Immature natural killer cell (primary cell): ENCODE measurements at regions not wholly inside any gene's neighbourhood (a gene's known extent, or its start where the extent isn't known, plus 50 kb on each side); places are given as distances from the start of the nearest gene placed in this dataset.
"Not testable (repeated sequence)": the region's sequence is repeated elsewhere in the genome, so short reads cannot be mapped to it uniquely, and the experiment has no call there.

ENCODE experiments used
- DNase-seq, 3 donors: peaks; one replicate each; pipeline ENCODE4 v3.0.0; 2022; ENCODE audit warnings: mixed read lengths in 1 of 3
- H3K27ac Mint-ChIP-seq, 6 donors: one replicate each; pipeline ENCODE4 v1.8.0; 2020; ENCODE audit warnings: mixed read lengths in 6 of 6, mild to moderate bottlenecking in 5 of 6, inconsistent platforms in 4 of 6, moderate library complexity in 3 of 6
- H3K27me3 Mint-ChIP-seq, 3 donors: one replicate each; pipeline ENCODE4 v1.8.0; 2020 to 2021; ENCODE audit warnings: low read depth in 3 of 3, mild to moderate bottlenecking in 3 of 3, mixed read lengths in 3 of 3, moderate library complexity in 3 of 3, inconsistent platforms in 1 of 3
- H3K36me3 Mint-ChIP-seq, 3 donors: one replicate each; pipeline ENCODE4 v1.8.0; 2020; ENCODE audit warnings: mixed read lengths in 3 of 3, inconsistent platforms in 2 of 3, mild to moderate bottlenecking in 2 of 3
- H3K4me1 Mint-ChIP-seq, 2 donors: one replicate each; pipeline ENCODE4 v1.8.0; 2020; ENCODE audit warnings: inconsistent platforms in 2 of 2, mild to moderate bottlenecking in 2 of 2, mixed read lengths in 2 of 2, moderate library complexity in 1 of 2
- H3K4me3 Mint-ChIP-seq, 5 donors: one replicate each; pipeline ENCODE4 v1.8.0; 2020; ENCODE audit warnings: mild to moderate bottlenecking in 5 of 5, mixed read lengths in 5 of 5, inconsistent platforms in 3 of 5, moderate library complexity in 3 of 5
- H3K9me3 Mint-ChIP-seq, 6 donors: one replicate each; pipeline ENCODE4 v1.8.0; 2020; ENCODE audit warnings: mild to moderate bottlenecking in 6 of 6, mixed read lengths in 6 of 6, inconsistent platforms in 4 of 6, moderate library complexity in 3 of 6

DNA sequence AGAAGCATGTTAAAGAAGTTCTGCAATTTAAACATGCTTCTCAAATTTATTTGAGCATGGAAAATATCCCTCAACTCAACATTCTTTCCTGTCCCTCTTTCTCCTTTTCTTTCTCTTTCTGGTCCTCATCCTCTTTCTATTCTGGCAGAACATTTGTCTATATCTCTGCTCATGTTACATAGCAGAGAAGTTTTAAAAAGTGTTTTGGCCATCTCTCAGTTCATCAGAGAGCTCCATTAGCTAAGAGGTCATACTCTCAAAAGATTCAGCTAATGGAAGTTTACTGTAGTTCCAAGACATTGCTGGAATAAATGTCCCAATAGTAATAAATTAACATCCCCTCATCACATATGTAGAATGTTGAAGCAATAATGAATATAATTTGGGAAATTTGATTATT is 53.5 kb downstream of the XCL2 start:
- Mint-ChIP-seq H3K9me3 (peaks cover 0 to 4% (median 3%) of the 10 kb centered on the region in 6 donors), H3K27me3 (peaks cover 0 to 1% (median 0%) of the 10 kb centered on the region in 3 donors), H3K4me3 (no peak overlapping the region), H3K4me1 (peaks cover 47 to 48% of the 10 kb centered on the region in 2 donors), H3K36me3 (peaks cover 0 to 6% (median 4%) of the 10 kb centered on the region in 3 donors), H3K27ac (no peak overlapping the region)
- DNase-seq = no peak

DNA sequence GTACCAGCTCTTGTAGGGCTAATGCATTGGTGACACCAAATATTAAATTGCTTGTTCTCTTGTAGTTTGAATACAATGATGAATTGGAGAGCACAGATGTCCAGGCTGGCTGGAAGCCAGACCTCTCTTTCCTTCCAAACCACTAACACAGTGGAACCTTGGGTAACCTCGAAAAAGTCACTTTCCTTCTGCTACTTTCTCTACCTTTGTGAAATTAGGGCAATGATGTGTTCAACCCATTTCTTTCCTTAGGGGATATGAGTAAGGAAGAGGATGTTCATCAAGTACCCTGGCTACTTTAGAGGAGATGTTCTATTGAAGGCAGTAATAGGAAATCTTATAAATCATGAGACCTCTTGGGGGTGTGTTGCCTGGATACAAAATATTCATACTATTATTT is 55.7 kb downstream of the XCL2 start:
- peaks cover 68 to 69% of the 10 kb centered on the region in 2 donors for H3K4me1 Mint-ChIP-seq
- peak overlapping the region in 2 of 6 donors; percentile 34 to 68 for H3K27ac Mint-ChIP-seq
- H3K36me3 Mint-ChIP-seq = peaks cover 0 to 6% (median 4%) of the 10 kb centered on the region in 3 donors
- H3K9me3 Mint-ChIP-seq = peaks cover 0 to 4% (median 3%) of the 10 kb centered on the region in 6 donors
- peak overlapping the region in 2 of 5 donors; percentile 19 to 30 for H3K4me3 Mint-ChIP-seq
- peaks cover 0 to 1% (median 0%) of the 10 kb centered on the region in 3 donors for H3K27me3 Mint-ChIP-seq
- no peak for DNase-seq

DNA sequence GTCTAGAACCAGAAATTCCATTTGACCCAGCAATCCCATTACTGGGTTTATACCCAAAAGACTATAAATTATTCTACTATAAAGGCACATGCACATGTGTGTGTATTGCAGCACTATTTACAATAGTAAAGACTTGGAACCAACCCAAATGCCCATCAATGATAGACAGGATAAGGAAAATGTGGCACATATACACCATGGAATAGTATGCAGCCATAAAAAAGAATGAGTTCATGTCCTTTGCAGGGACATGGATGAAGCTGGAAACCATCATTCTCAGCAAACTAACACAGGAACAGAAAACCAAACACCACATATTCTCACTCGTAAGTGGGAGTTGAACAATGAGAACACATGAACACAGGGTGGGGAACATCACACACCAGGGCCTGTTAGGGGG is 57.0 kb downstream of the XCL2 start:
- Mint-ChIP-seq H3K27ac (peak overlapping the region in 3 of 6 donors; percentile 80 to 91 (median 90)), H3K4me3 (peak overlapping the region in 2 of 5 donors; percentile 2 to 73), H3K4me1 (peaks cover 79 to 80% of the 10 kb centered on the region in 2 donors)
- not testable (repeated sequence) for DNase-seq, H3K27me3 Mint-ChIP-seq, H3K9me3 Mint-ChIP-seq, H3K36me3 Mint-ChIP-seq

DNA sequence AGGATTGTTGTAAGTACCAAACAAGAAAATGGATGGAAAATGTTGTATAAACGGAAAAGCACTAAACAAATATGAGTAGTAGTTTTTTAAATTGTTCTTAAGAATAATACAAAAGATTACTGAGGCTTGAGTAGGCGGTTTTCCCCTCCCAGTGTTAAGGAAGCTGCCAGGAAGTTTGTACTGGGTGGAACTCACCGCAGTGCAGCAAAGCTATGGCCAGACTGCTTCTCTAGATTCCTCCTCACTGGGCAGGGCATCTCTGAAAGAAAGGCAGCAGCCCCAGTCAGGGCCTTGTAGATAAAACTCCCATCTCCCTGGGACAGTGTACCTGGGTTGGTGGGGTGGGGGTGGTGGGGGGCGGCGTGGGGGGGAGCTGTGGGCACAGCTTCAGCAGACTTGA is 58.7 kb downstream of the XCL2 start:
- Mint-ChIP-seq H3K36me3 (peaks cover 0 to 6% (median 4%) of the 10 kb centered on the region in 3 donors), H3K4me1 (peaks cover 84 to 86% of the 10 kb centered on the region in 2 donors), H3K4me3 (peak overlapping the region; percentile 63 to 84 (median 74)), H3K27ac (peak overlapping the region; percentile 47 to 92 (median 90)), H3K27me3 (peaks cover 0 to 1% (median 0%) of the 10 kb centered on the region in 3 donors), H3K9me3 (peaks cover 0 to 4% (median 3%) of the 10 kb centered on the region in 6 donors)
- DNase-seq = peak in 2 of 3 donors; percentile 24 to 35

DNA sequence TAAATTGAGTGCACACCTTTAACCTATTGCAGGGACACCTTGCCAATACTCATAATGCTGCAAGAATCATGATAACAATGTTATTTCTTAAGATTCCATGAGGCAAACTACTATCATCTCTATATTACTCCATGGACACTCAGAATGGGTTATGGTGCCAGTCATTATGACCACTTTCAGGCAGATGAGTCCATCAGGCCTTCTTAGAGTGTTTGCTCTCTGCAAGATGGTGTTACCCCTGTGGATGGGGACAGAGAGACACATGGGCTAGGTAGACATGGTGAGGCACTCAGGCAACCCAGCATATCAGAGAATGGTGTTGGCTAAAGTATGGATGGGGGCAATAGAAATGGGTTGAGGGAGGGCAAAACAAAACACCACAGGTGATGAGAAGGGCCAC is 59.7 kb downstream of the XCL2 start:
- no peak for DNase-seq
- Mint-ChIP-seq H3K36me3 (peaks cover 0 to 6% (median 4%) of the 10 kb centered on the region in 3 donors), H3K4me1 (peaks cover 92 to 96% of the 10 kb centered on the region in 2 donors), H3K4me3 (peak overlapping the region; percentile 63 to 84 (median 74)), H3K27ac (peak overlapping the region; percentile 47 to 91 (median 88)), H3K27me3 (peaks cover 0 to 1% (median 0%) of the 10 kb centered on the region in 3 donors), H3K9me3 (peaks cover 0 to 4% (median 3%) of the 10 kb centered on the region in 6 donors)

DNA sequence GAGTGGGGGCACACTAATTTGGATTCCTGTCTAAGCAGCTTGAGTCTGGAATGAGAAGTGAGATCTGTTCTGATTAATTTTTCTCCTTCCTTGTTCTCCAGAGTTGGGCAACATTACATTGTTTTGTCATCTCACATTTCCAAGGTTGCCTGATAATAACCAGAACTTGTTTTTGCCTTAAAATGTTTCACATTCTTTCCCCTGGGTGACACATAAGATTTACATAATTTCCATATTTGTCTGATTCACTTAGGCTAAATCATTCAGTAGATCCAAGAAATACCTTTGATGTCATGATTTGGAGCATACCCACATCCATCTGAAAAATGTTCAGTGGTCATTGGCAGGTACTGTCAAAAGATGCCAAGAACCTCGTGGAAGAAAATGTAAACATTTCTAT is 60.3 kb downstream of the XCL2 start:
- H3K36me3 Mint-ChIP-seq = peaks cover 0 to 10% (median 4%) of the 10 kb centered on the region in 3 donors
- peaks cover 0 to 1% (median 0%) of the 10 kb centered on the region in 3 donors for H3K27me3 Mint-ChIP-seq
- peaks cover 97 to 100% of the 10 kb centered on the region in 2 donors for H3K4me1 Mint-ChIP-seq
- peak overlapping the region; percentile 7 to 91 (median 71) for H3K27ac Mint-ChIP-seq
- peak overlapping the region in 2 of 5 donors; percentile 11 to 19 for H3K4me3 Mint-ChIP-seq
- peaks cover 0 to 4% (median 3%) of the 10 kb centered on the region in 6 donors for H3K9me3 Mint-ChIP-seq
- DNase-seq = no peak

DNA sequence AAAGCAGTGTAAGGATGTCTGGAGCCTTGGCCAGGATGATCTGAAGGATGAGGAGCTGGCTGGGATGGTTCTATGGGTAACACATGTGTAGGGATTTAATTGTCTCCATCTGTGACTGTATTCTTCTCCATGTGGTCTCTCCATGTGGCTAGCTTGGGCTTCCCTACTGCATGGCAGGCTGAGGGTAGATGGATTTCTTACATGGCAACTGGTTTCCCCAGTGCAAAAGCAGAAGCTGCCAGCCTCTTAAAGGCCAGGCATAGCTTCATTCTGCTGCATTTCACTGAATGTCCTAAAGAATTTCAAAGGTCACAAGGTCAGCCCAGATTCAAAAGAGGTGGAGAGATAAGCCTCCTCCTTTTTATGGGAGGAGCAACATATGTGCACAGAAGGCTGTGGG is 61.7 kb downstream of the XCL2 start:
- no peak for DNase-seq
- Mint-ChIP-seq H3K27me3 (peaks cover 0 to 1% (median 0%) of the 10 kb centered on the region in 3 donors), H3K36me3 (peaks cover 0 to 16% (median 4%) of the 10 kb centered on the region in 3 donors), H3K4me3 (no peak overlapping the region), H3K4me1 (peaks cover 98 to 100% of the 10 kb centered on the region in 2 donors), H3K9me3 (peaks cover 0 to 4% (median 3%) of the 10 kb centered on the region in 6 donors), H3K27ac (peak overlapping the region in 5 of 6 donors; percentile 43 to 64 (median 52))

DNA sequence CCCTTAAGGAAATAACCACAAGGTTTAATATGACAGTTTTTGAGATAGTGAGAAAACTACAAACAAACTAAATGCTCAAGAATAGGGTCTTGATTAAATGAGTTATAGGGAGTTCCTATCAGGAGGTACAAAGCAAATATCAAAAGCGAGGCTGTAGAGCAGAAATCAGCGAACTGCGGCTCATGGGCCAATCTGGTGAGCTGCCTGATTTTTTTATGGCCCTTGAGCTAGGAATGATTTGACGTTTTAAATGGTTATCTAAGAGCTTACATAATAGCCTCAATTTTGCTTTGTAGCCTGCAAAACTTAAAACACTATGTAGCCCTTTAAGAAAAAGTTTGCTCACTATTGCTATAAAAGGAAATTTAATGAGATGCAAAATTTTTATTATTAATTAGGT is 62.2 kb downstream of the XCL2 start:
- no peak for DNase-seq
- H3K36me3 Mint-ChIP-seq = peaks cover 0 to 19% (median 4%) of the 10 kb centered on the region in 3 donors
- peaks cover 0 to 4% (median 3%) of the 10 kb centered on the region in 6 donors for H3K9me3 Mint-ChIP-seq
- peaks cover 97 to 100% of the 10 kb centered on the region in 2 donors for H3K4me1 Mint-ChIP-seq
- peak overlapping the region in 2 of 5 donors; percentile 20 to 46 for H3K4me3 Mint-ChIP-seq
- peaks cover 0 to 1% (median 0%) of the 10 kb centered on the region in 3 donors for H3K27me3 Mint-ChIP-seq
- H3K27ac Mint-ChIP-seq = peak overlapping the region in 3 of 6 donors; percentile 20 to 68 (median 56)

DNA sequence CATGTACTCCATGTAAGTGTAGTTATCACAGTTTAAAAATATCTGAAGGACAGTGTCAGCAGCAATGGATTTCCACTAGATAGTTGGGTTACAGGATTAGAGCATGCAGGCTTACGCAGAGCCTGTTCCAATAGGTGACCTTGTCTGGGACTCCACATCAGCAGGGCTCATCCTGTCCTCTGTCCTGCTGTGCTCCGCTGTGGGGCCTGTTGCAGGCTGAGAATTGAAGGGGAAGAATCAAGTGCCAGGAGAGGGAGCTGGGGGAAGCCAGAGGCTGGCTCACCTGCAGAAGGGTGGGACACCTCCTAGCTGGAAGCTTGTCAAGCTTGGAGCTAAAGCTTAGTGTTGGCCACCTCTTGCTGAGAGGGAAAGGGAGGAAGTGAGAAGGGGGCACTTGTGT is 62.8 kb downstream of the XCL2 start:
- peak overlapping the region in 4 of 5 donors; percentile 5 to 46 (median 23) for H3K4me3 Mint-ChIP-seq
- H3K9me3 Mint-ChIP-seq = peaks cover 0 to 3% (median 0%) of the 10 kb centered on the region in 6 donors
- H3K27ac Mint-ChIP-seq = peak overlapping the region in 5 of 6 donors; percentile 14 to 74 (median 66)
- H3K36me3 Mint-ChIP-seq = peaks cover 0 to 18% (median 0%) of the 10 kb centered on the region in 3 donors
- peaks cover 0 to 1% (median 0%) of the 10 kb centered on the region in 3 donors for H3K27me3 Mint-ChIP-seq
- no peak for DNase-seq
- H3K4me1 Mint-ChIP-seq = peaks cover 95 to 100% of the 10 kb centered on the region in 2 donors

DNA sequence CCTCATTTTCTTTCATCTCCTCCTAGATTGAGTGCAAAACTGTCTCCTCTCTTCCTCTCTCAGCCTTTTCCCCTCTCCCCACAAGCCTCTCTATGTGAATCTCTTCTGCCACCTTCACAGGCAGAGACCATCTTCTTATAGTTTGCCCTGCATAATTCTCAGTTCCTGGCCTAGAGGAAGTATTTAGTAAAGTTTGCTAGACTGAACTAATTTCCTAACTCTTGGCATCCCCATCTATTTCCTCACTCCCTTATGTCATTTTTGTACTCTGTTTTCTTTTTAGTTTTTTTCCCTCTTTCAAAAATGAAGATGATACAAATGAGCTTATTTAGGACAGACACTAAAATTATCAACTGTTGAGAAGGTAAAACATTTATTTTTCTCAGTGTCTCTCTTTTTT is 66.0 kb downstream of the XCL2 start:
- H3K27ac Mint-ChIP-seq = peak overlapping the region in 4 of 6 donors; percentile 35 to 81 (median 62)
- peaks cover 0 to 9% (median 4%) of the 10 kb centered on the region in 6 donors for H3K9me3 Mint-ChIP-seq
- H3K27me3 Mint-ChIP-seq = no peaks in the 10 kb centered on the region
- peak overlapping the region in 1 of 5 donors; percentile 15 for H3K4me3 Mint-ChIP-seq
- peaks cover 69 to 74% of the 10 kb centered on the region in 2 donors for H3K4me1 Mint-ChIP-seq
- no peak for DNase-seq
- peaks cover 9 to 29% (median 11%) of the 10 kb centered on the region in 3 donors for H3K36me3 Mint-ChIP-seq

DNA sequence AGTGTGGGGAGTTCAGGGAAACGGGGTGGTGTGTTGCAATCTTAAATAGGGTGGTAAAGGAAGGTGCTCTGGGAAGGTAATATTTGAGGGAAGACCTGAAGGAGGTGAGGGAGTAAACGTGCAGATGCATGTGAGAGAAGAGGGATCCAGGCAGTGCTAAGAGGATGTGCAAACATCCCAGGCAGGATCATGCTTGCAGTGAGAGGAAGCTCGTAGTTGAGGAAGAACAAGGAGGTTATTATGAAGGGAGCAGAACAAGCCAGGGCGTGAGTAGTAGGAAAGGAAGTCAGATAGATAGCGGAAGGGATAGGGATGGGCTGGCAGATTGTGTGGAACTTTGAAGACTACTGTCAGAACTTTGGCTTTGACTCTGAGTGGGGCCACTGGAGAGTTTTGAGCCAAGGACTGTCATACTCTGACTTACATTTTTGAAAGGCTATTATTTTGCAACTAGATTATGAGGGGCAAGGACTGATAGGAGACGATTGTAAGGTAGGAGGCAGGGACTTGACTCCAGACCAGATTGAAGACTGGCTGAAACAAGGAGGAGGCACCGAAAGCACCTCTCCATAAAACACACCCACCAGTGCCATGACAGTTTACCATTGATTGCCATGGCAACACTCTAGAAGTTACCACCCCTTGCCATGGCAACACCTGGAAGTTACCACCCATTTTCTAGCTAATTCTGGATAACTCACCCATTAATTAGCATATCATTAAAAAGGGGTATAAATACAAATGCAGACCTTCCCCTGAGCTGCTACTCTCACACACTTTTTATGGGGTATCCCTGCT is 67.0 kb downstream of the XCL2 start:
- Mint-ChIP-seq H3K27me3 (peaks cover 2% of the 10 kb centered on the region in 3 donors), H3K36me3 (peaks cover 11 to 29% (median 12%) of the 10 kb centered on the region in 3 donors), H3K4me1 (peaks cover 64 to 66% of the 10 kb centered on the region in 2 donors), H3K9me3 (peaks cover 0 to 9% (median 4%) of the 10 kb centered on the region in 6 donors), H3K4me3 (peak overlapping the region in 2 of 5 donors; percentile 6 to 7), H3K27ac (peak overlapping the region in 4 of 6 donors; percentile 2 to 57 (median 34))
- no peak for DNase-seq

DNA sequence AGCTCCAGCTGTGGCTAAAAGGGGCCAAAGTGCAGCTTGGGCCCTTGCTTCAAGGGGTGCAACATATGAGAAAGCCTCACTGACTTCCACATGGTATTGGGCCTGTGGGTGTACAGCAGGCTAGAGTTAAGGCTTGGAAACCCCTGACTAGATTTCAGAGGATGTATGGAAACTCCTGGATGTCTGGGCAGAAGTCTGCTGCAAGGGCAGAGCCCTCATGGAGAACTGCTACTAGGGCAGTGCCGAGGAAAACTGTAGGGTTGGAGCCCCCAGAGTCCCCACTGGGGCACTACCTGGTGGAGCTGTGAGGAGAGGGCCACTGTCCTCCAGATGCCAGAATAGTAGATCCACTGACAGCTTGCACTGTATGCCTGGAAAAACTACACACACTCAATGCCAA is 69.5 kb downstream of the XCL2 start:
- Mint-ChIP-seq H3K9me3 (peaks cover 0 to 9% (median 4%) of the 10 kb centered on the region in 6 donors), H3K4me1 (peaks cover 59 to 62% of the 10 kb centered on the region in 2 donors)
- no peak for DNase-seq

DNA sequence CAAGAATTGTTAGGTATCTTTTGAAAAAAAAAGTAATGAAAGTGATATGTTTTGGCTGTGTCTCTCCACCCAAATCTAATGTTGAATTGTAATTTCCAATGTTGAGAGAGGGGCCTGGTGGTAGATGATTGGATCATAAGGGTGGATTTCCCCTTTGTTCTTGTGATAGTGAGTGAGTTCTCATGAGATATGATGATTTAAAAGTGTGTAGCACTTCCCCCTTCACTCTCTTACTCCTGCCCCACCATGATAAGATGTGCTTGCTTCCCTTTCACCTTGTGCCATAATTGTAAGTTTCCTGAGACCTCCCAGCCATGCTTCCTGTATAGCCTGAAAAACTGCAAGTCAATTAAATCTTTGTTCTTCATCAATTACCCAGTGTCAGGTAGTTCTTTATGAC is 70.7 kb downstream of the XCL2 start:
- Mint-ChIP-seq H3K9me3 (peaks cover 0 to 9% (median 4%) of the 10 kb centered on the region in 6 donors), H3K4me1 (peaks cover 59 to 62% of the 10 kb centered on the region in 2 donors), H3K36me3 (peaks cover 11 to 23% (median 12%) of the 10 kb centered on the region in 3 donors), H3K27me3 (peaks cover 2% of the 10 kb centered on the region in 3 donors), H3K4me3 (no peak overlapping the region), H3K27ac (peak overlapping the region in 3 of 6 donors; percentile 0 to 71 (median 34))
- DNase-seq = no peak

More for the DNA sequence above, 69.5 kb downstream of the XCL2 start:
- Mint-ChIP-seq H3K27me3 (peaks cover 2% of the 10 kb centered on the region in 3 donors), H3K4me3 (no peak overlapping the region), H3K27ac (no peak overlapping the region), H3K36me3 (peaks cover 11 to 29% (median 12%) of the 10 kb centered on the region in 3 donors)
